B cell (primary cell): ENCODE measurements at regions not wholly inside any gene's neighbourhood (a gene's known extent, or its start where the extent isn't known, plus 50 kb on each side); places are given as distances from the start of the nearest gene placed in this dataset.

Experiments used
- ATAC-seq: fragments of 200-7000 bp; cut with Tn5 transposase; one replicate; pipeline ENCODE4 v1.10.0; 2021; ENCODE audit warnings: low read depth, mild to moderate bottlenecking, moderate number of reproducible peaks, moderate library complexity
- CTCF ChIA-PET: fragments of 350-600 bp; sonication (Branson Sonifier 250); formaldehyde crosslinking; loops from one replicate; lab custom pipeline; 2021; ENCODE audit warnings: antibody characterized with exemption, inconsistent platforms; lab: Charles Lee
- POLR2A ChIA-PET: fragments of 350-600 bp; sonication (Branson Sonifier 250); formaldehyde crosslinking; loops from one replicate; lab custom pipeline; 2021; ENCODE audit warnings: antibody characterized with exemption; lab: Charles Lee
- DNase-seq: peaks from one replicate; pipeline ENCODE4 v3.0.0; 2013
- H2AFZ ChIP-seq: 2 replicates; pipeline ENCODE4 v1.6.1; 2012; ENCODE audit warnings: mild to moderate bottlenecking, low read depth, low read length; ENCODE audit not compliant: insufficient read depth, poor library complexity, severe bottlenecking
- H3K27ac ChIP-seq, 2 donors: 1 replicate in 1 of 2; 2 replicates in 1 of 2; pipeline ENCODE4 v1.5.1; 2012 to 2013; ENCODE audit warnings: low read length in 2 of 2, mild to moderate bottlenecking in 2 of 2, moderate library complexity in 1 of 2
- H3K27me3 ChIP-seq, 4 experiments: fragments of 200-600 bp in 1 of 4; sonication (generic) in 1 of 4; replicated peaks in 1 of 4; 1 replicate in 2 of 4; 2 replicates in 2 of 4; pipeline versions ENCODE4 v1.6.1 to v1.7.0; 2013 to 2016; ENCODE audit warnings: low read length in 3 of 4, mild to moderate bottlenecking in 2 of 4, mixed read lengths in 1 of 4, moderate library complexity in 1 of 4; ENCODE audit not compliant: insufficient read depth in 4 of 4, control insufficient read depth in 3 of 4; ENCODE audit errors: control extremely low read depth in 1 of 4
- H3K36me3 ChIP-seq, 2 experiments: replicated peaks in 1 of 2; 1 replicate in 1 of 2; 2 replicates in 1 of 2; pipeline versions ENCODE4 v1.6.1 to v1.7.1; 2013; ENCODE audit warnings: low read length in 1 of 2; ENCODE audit not compliant: insufficient read depth in 2 of 2, control insufficient read depth in 1 of 2; ENCODE audit errors: control extremely low read depth in 1 of 2, extremely low read depth in 1 of 2
- H3K4me1 ChIP-seq, 2 donors: fragments of 200-600 bp in 1 of 2; sonication (generic) in 1 of 2; 1 replicate in 1 of 2; 2 replicates in 1 of 2; pipeline versions ENCODE4 v1.5.1 to v1.6.1; 2013 to 2017; ENCODE audit warnings: low read length in 2 of 2; ENCODE audit not compliant: control insufficient read depth in 2 of 2, insufficient read depth in 2 of 2
- H3K4me2 ChIP-seq: replicated peaks from 2 replicates; pipeline ENCODE3; 2012; ENCODE audit warnings: mild to moderate bottlenecking, low read depth, low read length; ENCODE audit not compliant: poor library complexity, severe bottlenecking
- H3K4me3 ChIP-seq, 5 experiments: fragments of 200-600 bp in 1 of 5; sonication (generic) in 1 of 5; 1 replicate in 3 of 5; 2 replicates in 2 of 5; pipeline versions ENCODE4 v1.5.1 to v1.7.0; 2011 to 2016; ENCODE audit warnings: low read length in 4 of 5, mild to moderate bottlenecking in 4 of 5, low read depth in 2 of 5, control low read depth in 1 of 5, moderate library complexity in 1 of 5; ENCODE audit not compliant: insufficient read depth in 1 of 5; ENCODE audit errors: control extremely low read depth in 1 of 5, extremely low read depth in 1 of 5
- H3K79me2 ChIP-seq: fragments of 200-600 bp; sonication (generic); one replicate; pipeline ENCODE4 v1.6.0; 2016; ENCODE audit warnings: low read length; ENCODE audit not compliant: control insufficient read depth, insufficient read depth
- H3K9ac ChIP-seq: fragments of 200-600 bp; sonication (generic); 2 replicates; pipeline ENCODE4 v1.6.1; 2017; ENCODE audit warnings: mild to moderate bottlenecking, low read length, moderate library complexity
- H3K9me3 ChIP-seq, 3 donors: one replicate each; pipeline versions ENCODE4 v1.6.1 to v1.7.1; 2013; ENCODE audit warnings: low read length in 2 of 3; ENCODE audit not compliant: control insufficient read depth in 2 of 3, insufficient read depth in 1 of 3; ENCODE audit errors: control extremely low read depth in 1 of 3
- H4K20me1 ChIP-seq: 2 replicates; pipeline ENCODE4 v1.6.0; 2012; ENCODE audit warnings: mild to moderate bottlenecking, low read length; ENCODE audit not compliant: insufficient read depth, control insufficient read depth, poor library complexity, severe bottlenecking
- H3K27ac Mint-ChIP-seq: one replicate; pipeline ENCODE4 v1.8.0; 2021; ENCODE audit warnings: mixed read lengths
- H3K27me3 Mint-ChIP-seq: one replicate; pipeline ENCODE4 v1.8.0; 2021; ENCODE audit warnings: mixed read lengths
- H3K4me1 Mint-ChIP-seq: one replicate; pipeline ENCODE4 v1.8.0; 2021; ENCODE audit warnings: mixed read lengths
- H3K4me3 Mint-ChIP-seq: one replicate; pipeline ENCODE4 v1.8.0; 2021; ENCODE audit warnings: mixed read lengths
- H3K9me3 Mint-ChIP-seq: one replicate; pipeline ENCODE4 v1.8.0; 2022; ENCODE audit warnings: mixed read lengths; ENCODE audit not compliant: insufficient read depth
- CTCF ChIP-seq: fragments of 200-600 bp; IDR thresholded peaks from one replicate; pipeline ENCODE4 v1.8.0; 2022; ENCODE audit warnings: antibody characterized with exemption, mild to moderate bottlenecking
- EZH2 ChIP-seq: IDR thresholded peaks from 2 replicates; pipeline ENCODE4 v1.6.1; 2012; ENCODE audit warnings: borderline replicate concordance, low read depth, mild to moderate bottlenecking, moderate library complexity, low read length; ENCODE audit not compliant: insufficient read depth, poor library complexity, severe bottlenecking
- WGBS: methylation state at CpG from one replicate; pipeline ENCODE4 v1.1.5; 2013; ENCODE audit warnings: missing lambda C conversion rate; ENCODE audit not compliant: insufficient coverage; 5-methylcytosine and 5-hydroxymethylcytosine counted together
- intact Hi-C: fragments of 100-400 bp; cut with micrococcal nuclease; formaldehyde crosslinking; loops from one replicate; pipeline ENCODE4 v1.10.0; 2022

- Histone ChIP-seq H3K9me3 (peaks cover 0 to 8% (median 0%) of the 10 kb centered on the region in 3 donors), H3K36me3 (no peaks in the 10 kb centered on the region), H3K4me2 (no peak overlapping the region), H4K20me1 (no peaks in the 10 kb centered on the region), H2AFZ (no peak overlapping the region), H3K9ac (no peak overlapping the region), H3K79me2 (no peaks in the 10 kb centered on the region), H3K4me3 (no peak overlapping the region), H3K27ac (no peak overlapping the region), H3K27me3 (no peaks in the 10 kb centered on the region), H3K4me1 (no peaks in the 10 kb centered on the region)
- Mint-ChIP-seq H3K4me1 (no peaks in the 10 kb centered on the region), H3K9me3 (no peaks in the 10 kb centered on the region), H3K4me3 (no peak overlapping the region), H3K27me3 (no peaks in the 10 kb centered on the region), H3K27ac (no peak overlapping the region)
- 100% methylated on average over 1 of the region's 4 CpGs for whole genome bisulfite sequencing
- ChIA-PET POLR2A (no interaction called here), CTCF (no interaction called here)
- intact Hi-C loops, result no loop called here
- TF ChIP-seq EZH2, result no peak
- peak; percentile 13 for TF ChIP-seq CTCF
- no peak for DNase-seq
- ATAC-seq, result no peak
Measured at GRCh38 chr1:83067954-83068353, 931.0 kb downstream of the TTLL7 start.

GRCh38 chr1:83065952-83066727 is 932.8 kb downstream of the TTLL7 start:
- H3K9me3 ChIP-seq, result peaks cover 0 to 8% (median 0%) of the 10 kb centered on the region in 3 donors
- Mint-ChIP-seq H3K27ac (no peak overlapping the region), H3K27me3 (no peaks in the 10 kb centered on the region), H3K4me1 (no peaks in the 10 kb centered on the region), H3K4me3 (no peak overlapping the region), H3K9me3 (no peaks in the 10 kb centered on the region)
- no peaks in the 10 kb centered on the region for H3K79me2 ChIP-seq
- no peaks in the 10 kb centered on the region for H3K36me3 ChIP-seq
- H3K4me1 ChIP-seq, result no peaks in the 10 kb centered on the region
- DNase-seq (no peak), ATAC-seq (no peak)
- no peak overlapping the region for H3K27ac ChIP-seq
- ChIA-PET CTCF (interaction anchor here (0.5 kb wide), 1 partner anchor 1391 kb away, joined by 5 read pairs; no protein-coding TSS in a partner anchor), POLR2A (no interaction called here)
- H3K9ac ChIP-seq, result no peak overlapping the region
- H2AFZ ChIP-seq, result no peak overlapping the region
- no peak for TF ChIP-seq EZH2
- no peak overlapping the region for H3K4me2 ChIP-seq
- no peak overlapping the region for H3K4me3 ChIP-seq
- H3K27me3 ChIP-seq, result no peaks in the 10 kb centered on the region
- WGBS, result no CpG with 5 or more reads among the region's 2 CpGs
- no peaks in the 10 kb centered on the region for H4K20me1 ChIP-seq
- intact Hi-C loops, result no loop called here
